Motor neuron (in vitro differentiated cells): ENCODE measurements at regions not wholly inside any gene's neighbourhood (a gene's known extent, or its start where the extent isn't known, plus 50 kb on each side); places are given as distances from the start of the nearest gene placed in this dataset.
"Not testable (repeated sequence)": the region's sequence is repeated elsewhere in the genome, so short reads cannot be mapped to it uniquely, and the experiment has no call there.

Experiments used
- ATAC-seq, 8 experiments: fragments of 200-7000 bp; cut with Tn5 transposase; replicated peaks in 6 of 8; 2 replicates each; pipeline ENCODE4 v1.8.0; 2021; ENCODE audit warnings: mild to moderate bottlenecking in 8 of 8, moderate library complexity in 8 of 8
- H3K27ac ChIP-seq, 2 donors: fragments of 250-450 bp; sonication (Bioruptor Pico); 2 replicates each; pipeline ENCODE4 v1.9.0; 2021; ENCODE audit warnings: antibody characterized with exemption in 2 of 2, mild to moderate bottlenecking in 2 of 2, moderate library complexity in 1 of 2
- H3K4me1 ChIP-seq, 2 donors: fragments of 250-450 bp; sonication (Bioruptor Pico); replicated peaks in 1 of 2; 2 replicates each; pipeline ENCODE4 v1.6.1; 2021; ENCODE audit warnings: antibody characterized with exemption in 2 of 2, mild to moderate bottlenecking in 2 of 2, moderate library complexity in 1 of 2
- H3K4me3 ChIP-seq, 5 donors: fragments of 250-450 bp; sonication (Bioruptor Pico); 2 replicates each; pipeline ENCODE4 v1.9.0; 2021; ENCODE audit warnings: antibody characterized with exemption in 5 of 5, mild to moderate bottlenecking in 5 of 5, moderate library complexity in 4 of 5
- WGBS, 10 experiments: fragments of 450-650 bp; shearing (Covaris generic); methylation state at CpG; one replicate each; pipeline ENCODE4 v1.0.0; 2022; 5-methylcytosine and 5-hydroxymethylcytosine counted together
- in situ Hi-C, 9 experiments: fragments of 400-800 bp; cut with MboI; loops; one replicate each; pipeline ENCODE4 v1.15.0; 2021; ENCODE audit warnings: low sequenced_read_pairs in 9 of 9, low pct_unique_long_range_greater_than_20kb in 2 of 9; ENCODE audit not compliant: unreplicated experiment in 9 of 9

DNA sequence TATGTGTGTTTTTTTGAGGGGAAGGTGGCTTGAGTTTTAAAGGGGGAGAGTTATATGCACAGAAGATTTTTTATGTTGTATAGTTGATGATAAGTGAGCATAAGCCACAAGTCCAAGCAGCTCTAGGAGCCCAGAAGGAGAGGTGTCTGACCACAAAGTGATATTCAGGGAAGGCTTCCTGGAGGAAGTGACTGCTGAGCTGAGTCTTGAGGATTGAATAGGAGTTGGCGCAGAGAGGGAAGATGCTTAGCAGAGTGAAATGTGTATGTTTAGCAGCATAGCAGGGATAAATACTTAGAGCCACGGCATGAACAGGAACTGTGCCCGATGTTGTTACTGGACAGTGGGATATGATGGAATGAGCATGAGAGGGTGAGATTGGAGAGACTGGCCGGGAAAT lies 255.1 kb upstream of the KCNG1 start:
- 48 to 100% (median 90%) methylated on average over 1 to 4 of the region's 4 CpGs; no CpG with 5 or more reads in 1 of the 10 experiments for WGBS, 10 experiments
- H3K4me1 ChIP-seq: no peaks in the 10 kb centered on the region
- no peak overlapping the region for H3K4me3 ChIP-seq
- no peak overlapping the region for H3K27ac ChIP-seq
- ATAC-seq: no peak
- in situ Hi-C loops: no loop called here

DNA sequence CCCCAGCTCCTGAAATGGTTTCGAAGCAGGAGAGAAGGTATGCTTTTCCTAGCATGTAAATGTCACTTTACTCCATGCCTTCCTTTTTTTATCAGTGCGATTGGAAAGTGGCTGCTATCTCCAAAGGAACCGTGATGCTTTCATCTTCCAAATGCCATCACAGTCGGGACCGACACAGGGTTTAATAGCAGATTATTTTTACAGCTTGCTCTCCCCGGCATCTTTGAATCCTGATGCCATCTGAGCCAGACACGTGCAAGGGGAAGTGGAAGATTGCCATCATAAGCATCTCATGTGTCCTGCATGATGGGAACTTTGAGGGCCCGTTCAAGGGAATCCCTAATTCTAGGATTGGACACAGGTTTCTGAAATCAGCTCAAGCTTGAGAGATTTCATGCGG lies 253.4 kb upstream of the KCNG1 start:
- WGBS, 10 experiments: 0 to 90% (median 67%) methylated on average over 1 to 7 of the region's 9 CpGs; no CpG with 5 or more reads in 1 of the 10 experiments
- no peaks in the 10 kb centered on the region for H3K4me1 ChIP-seq
- ATAC-seq: no peak
- no peak overlapping the region for H3K4me3 ChIP-seq
- H3K27ac ChIP-seq: no peak overlapping the region
- in situ Hi-C loops: no loop called here

DNA sequence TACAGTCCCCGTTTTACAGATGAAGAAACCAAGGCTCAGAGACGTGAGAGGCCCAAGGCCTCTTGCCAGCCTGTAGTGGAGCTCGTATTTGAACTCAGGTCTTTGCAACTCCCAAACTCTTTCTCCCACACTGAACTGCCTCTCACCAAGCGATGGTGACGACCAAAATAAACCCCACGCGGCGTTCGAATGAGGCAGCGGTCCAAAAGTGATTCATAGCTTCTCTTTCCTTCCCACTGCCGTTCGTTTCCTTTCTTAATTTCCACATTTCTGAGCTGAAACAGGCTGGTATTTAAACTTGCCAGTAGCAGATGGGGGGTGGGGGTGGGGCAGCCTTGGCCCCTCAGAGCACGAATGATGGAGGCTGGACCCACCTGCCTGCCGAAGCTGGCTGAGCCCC lies 252.9 kb upstream of the KCNG1 start:
- no peak overlapping the region for H3K4me3 ChIP-seq
- ATAC-seq: no peak
- no peaks in the 10 kb centered on the region for H3K4me1 ChIP-seq
- 0 to 80% (median 42%) methylated on average over 1 to 14 of the region's 14 CpGs; no CpG with 5 or more reads in 4 of the 10 experiments for WGBS, 10 experiments
- in situ Hi-C loops: no loop called here
- no peak overlapping the region for H3K27ac ChIP-seq

DNA sequence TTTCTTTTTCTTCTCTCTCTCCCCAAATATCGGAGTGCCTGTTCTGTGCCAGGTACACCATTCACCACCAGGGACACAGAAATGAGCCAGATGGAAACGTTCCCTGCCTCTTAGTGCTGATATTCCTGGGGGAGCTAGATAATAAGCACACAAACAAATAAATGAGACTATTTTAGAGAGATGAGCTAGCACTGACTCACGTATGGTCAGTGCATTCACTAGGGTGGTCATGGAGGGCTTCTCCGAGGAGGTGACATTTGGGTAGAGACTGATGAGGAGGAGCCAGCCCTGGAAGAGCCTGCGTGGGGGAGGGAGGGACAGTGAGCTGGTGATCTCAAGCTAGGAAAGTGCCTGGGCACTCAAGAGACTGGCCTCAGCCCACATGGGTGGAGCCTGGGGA lies 252.3 kb upstream of the KCNG1 start:
- no peak overlapping the region for H3K4me3 ChIP-seq
- no peak for ATAC-seq
- in situ Hi-C loops: no loop called here
- H3K27ac ChIP-seq: no peak overlapping the region
- 0 to 100% (median 72%) methylated on average over 1 to 3 of the region's 5 CpGs; no CpG with 5 or more reads in 5 of the 10 experiments for WGBS, 10 experiments
- H3K4me1 ChIP-seq: no peaks in the 10 kb centered on the region

DNA sequence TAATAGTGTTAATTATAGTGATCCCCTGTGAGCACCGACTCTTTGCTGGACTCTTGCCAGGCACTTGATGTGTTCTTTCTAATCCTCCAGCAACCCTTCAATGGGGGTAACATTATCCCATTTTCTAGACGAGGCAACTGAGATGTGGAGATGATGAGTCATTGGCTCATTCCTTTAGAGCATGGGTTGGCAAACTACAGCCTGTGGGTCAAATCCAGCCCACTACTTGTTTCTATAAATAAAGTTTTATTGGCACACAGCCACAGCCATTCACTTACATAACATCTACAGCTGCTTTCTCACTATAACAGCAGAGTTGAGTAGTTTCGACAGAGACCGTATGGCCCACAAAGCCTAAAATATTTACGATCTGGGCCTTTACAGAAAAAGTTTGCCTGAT lies 249.5 kb upstream of the KCNG1 start:
- no peak for ATAC-seq
- 16 to 95% (median 70%) methylated on average over 1 to 4 of the region's 5 CpGs; no CpG with 5 or more reads in 3 of the 10 experiments for WGBS, 10 experiments
- Histone ChIP-seq H3K4me3 (no peak overlapping the region), H3K4me1 (no peaks in the 10 kb centered on the region), H3K27ac (no peak overlapping the region)
- in situ Hi-C loops: no loop called here

DNA sequence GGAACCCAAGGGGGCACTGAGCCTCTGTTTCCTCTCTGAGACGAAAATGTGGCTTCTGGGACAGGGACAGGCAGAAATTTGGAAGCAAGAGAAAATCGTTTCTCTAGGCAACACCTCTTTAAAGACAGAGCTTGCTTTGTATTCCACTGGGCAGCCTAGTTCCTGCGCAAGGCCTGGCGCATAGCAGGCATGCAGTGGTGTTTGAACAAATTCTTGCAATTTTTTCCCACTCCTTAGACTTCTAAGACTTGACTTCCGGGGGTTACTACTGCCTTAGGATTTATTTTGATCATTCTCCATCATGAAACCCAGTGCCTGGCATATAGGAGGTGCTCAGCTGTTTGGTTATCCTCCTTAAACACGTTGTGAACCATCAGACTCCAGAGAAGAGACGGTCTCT lies 249.0 kb upstream of the KCNG1 start:
- Histone ChIP-seq H3K4me3 (no peak overlapping the region), H3K27ac (no peak overlapping the region), H3K4me1 (no peaks in the 10 kb centered on the region)
- ATAC-seq: no peak
- in situ Hi-C loops: no loop called here
- 34 to 100% (median 86%) methylated on average over 1 to 7 of the region's 7 CpGs; no CpG with 5 or more reads in 1 of the 10 experiments for WGBS, 10 experiments

DNA sequence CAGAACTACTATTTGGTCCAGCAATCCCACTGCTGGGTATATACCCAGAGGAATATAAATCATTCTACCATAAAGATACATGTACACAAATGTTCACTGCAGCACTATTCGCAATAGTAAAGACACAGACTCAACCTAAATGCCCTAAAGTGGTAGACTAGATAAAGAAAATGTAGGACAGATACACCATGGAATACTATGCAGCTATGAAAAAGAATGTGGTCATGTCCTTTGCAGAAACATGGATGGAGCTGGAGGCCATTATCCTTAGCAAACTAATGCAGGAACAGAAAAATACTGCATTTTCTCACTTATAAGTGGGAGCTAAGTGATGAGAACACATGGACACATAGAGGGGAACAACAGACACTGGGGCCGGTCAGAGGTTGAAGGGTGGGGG lies 248.4 kb upstream of the KCNG1 start:
- 14 to 100% (median 75%) methylated on average over 1 to 2 of the region's 2 CpGs; no CpG with 5 or more reads in 1 of the 10 experiments for WGBS, 10 experiments
- in situ Hi-C loops, H3K4me1 ChIP-seq, ATAC-seq, H3K4me3 ChIP-seq, H3K27ac ChIP-seq: not testable (repeated sequence)

DNA sequence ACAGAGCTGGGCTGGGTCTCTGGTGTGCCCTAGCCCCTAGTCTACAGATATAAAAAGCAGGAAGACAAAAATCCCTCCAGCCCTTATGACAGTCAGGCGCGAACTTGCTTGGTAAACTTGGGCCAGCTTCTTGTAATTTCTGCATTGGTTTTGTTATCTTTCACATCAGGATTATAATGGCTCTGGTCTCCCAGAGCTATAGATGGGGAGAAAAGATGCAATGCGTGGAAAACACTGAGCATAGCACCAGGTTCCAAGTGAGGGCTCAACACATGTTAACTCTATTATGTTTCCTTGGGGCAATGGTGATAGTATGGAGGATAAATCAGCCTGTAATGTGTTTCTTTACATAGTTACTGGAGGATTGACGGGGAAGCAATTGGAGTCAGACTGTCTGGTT lies 246.8 kb upstream of the KCNG1 start:
- ATAC-seq: no peak
- Histone ChIP-seq H3K27ac (no peak overlapping the region), H3K4me3 (no peak overlapping the region), H3K4me1 (no peaks in the 10 kb centered on the region)
- in situ Hi-C loops: no loop called here
- 17 to 100% (median 86%) methylated on average over 1 to 4 of the region's 4 CpGs; no CpG with 5 or more reads in 1 of the 10 experiments for WGBS, 10 experiments

DNA sequence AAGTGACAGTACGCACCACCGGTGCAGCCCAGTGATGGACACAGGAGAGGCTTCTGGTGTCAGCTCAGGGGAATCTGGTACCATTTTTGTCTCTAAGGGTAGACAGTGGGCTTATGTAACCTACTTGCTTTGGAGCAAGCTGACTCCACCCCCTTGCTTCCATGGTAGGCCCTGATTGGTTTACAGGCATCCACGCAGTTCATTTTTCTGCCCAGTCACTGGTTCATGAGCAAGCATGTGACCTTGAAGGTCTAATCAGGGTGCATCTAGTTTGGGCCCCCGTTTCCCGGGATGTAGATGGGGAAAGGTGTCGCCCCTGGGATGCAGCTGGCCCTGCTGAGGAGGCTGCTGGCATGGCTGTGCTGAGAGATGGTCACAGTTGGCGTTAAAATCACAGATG lies 244.8 kb upstream of the KCNG1 start:
- ATAC-seq: no peak
- in situ Hi-C loops: no loop called here
- 52 to 100% (median 95%) methylated on average over 1 to 5 of the region's 7 CpGs; no CpG with 5 or more reads in 3 of the 10 experiments for WGBS, 10 experiments
- no peak overlapping the region for H3K27ac ChIP-seq
- no peaks in the 10 kb centered on the region for H3K4me1 ChIP-seq
- no peak overlapping the region for H3K4me3 ChIP-seq

DNA sequence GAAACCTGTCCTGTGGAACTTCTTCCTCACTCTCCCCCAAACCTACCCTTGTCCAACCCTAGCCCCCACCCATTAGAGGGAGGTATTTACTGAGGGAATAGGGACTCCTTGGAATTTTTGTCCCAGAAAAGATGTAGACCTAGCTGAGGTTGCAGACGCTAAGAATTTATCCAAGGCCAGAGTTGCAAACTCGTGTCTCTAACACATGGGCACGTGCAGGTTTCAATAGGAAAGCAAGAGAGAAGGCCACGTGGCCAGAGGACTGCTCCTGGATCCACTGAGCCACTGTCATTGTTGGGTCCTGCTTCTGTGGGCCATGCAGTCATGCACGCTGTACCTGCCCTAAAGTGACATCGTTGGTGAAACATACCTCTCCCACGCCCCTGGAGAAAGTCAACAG lies 243.4 kb upstream of the KCNG1 start:
- Histone ChIP-seq H3K27ac (no peak overlapping the region), H3K4me3 (no peak overlapping the region), H3K4me1 (no peaks in the 10 kb centered on the region)
- in situ Hi-C loops: no loop called here
- ATAC-seq: no peak
- 60 to 100% (median 83%) methylated on average over 1 to 7 of the region's 7 CpGs; no CpG with 5 or more reads in 6 of the 10 experiments for WGBS, 10 experiments

DNA sequence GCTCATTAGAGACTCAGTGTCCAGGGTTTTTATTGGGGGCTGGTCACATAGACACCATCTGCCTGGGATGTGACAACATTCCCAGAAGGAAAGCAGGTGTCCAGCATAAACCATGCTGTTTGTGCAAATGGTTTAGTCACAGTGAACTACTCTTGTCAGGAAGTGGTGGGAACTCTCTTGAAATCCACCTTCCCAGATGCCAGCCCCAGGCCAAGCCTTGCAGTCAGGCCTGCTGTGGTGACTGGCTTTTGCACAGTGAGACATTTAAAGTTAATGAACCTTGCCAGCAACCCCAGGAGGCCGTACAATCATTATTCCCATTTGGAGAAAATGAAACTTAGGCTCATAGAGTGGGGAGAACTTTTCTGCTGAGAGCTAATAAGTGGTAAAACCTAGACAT lies 242.5 kb upstream of the KCNG1 start:
- H3K4me3 ChIP-seq: no peak overlapping the region
- 0 to 100% (median 80%) methylated on average over 1 of the region's 1 CpG; no CpG with 5 or more reads in 4 of the 10 experiments for WGBS, 10 experiments
- no peak overlapping the region for H3K27ac ChIP-seq
- H3K4me1 ChIP-seq: no peaks in the 10 kb centered on the region
- ATAC-seq: no peak
- in situ Hi-C loops: no loop called here

DNA sequence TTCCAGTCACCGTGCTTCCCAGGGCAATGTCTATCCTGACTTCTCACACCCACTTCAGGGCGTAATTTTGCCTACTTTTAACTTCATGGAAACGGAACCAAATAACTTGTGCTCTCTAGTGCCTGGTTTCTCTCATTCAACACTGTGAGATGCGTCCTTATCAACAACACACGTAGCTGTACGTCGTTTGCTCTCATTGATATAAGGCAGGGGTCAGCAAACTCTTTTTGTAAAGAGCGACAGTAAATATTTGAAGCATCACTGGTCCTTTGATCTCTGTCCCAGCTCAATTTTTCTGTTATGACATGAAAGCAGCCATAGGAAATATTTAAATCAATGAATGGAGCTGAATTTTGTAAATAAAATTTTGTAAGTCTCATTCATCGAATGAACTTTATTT lies 239.3 kb upstream of the KCNG1 start:
- H3K4me1 ChIP-seq: peaks cover 0 to 7% of the 10 kb centered on the region in 2 donors
- no peak overlapping the region for H3K27ac ChIP-seq
- in situ Hi-C loops: no loop called here
- WGBS, 10 experiments: 0 to 100% (median 85%) methylated on average over 1 to 8 of the region's 9 CpGs; no CpG with 5 or more reads in 1 of the 10 experiments
- ATAC-seq: no peak
- no peak overlapping the region for H3K4me3 ChIP-seq

DNA sequence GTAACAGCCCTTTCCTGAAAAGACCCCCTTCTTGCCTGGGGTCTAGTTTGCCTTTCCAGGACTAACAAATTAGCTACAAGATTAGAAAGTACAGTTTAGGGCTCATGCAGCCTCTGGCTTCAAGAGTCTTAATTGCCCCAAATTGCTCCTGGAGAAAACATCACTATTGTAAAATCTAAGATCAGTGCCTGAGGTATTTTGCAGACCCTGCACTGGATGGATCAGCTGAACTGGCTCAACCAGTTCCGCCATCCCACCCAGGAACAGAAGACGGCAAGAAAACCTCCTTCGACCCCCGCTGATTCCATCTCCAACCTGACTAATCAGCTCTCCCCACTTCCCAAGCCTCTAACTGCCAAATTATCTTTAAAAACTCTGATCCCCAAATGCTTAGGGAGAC lies 236.5 kb upstream of the KCNG1 start:
- in situ Hi-C loops: no loop called here
- Histone ChIP-seq H3K4me3 (no peak overlapping the region), H3K27ac (no peak overlapping the region), H3K4me1 (peaks cover 0 to 7% of the 10 kb centered on the region in 2 donors)
- 38 to 100% (median 95%) methylated on average over 1 to 4 of the region's 4 CpGs; no CpG with 5 or more reads in 6 of the 10 experiments for WGBS, 10 experiments
- ATAC-seq: no peak

DNA sequence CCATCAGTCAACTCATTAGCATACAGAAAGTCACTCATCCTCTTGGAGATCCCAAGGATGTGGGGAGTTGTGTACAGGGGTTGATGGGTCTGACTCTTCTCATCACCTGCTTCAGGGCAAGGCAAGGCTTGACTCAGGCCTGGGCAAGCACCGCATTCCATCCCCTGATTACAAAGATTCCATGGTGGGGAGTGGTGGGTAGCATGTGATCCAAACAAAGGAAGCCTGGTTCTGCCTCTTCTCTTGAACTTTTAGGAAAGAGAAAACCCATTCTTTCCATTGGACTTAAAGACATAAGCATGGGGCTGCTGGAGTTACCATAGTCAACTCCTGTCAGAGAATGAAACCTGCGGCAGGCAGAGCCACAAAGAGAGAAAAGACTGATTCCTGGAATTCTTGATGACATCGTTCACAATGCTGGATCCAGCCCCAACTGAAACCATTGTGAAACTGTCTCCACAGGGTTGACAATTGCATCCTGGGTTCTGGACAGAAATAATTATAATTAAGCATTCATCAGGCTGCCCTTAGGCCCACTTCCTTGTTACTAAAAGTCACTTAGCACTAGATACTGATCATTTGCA lies 235.8 kb upstream of the KCNG1 start:
- in situ Hi-C loops: no loop called here
- ATAC-seq: peak in 5 of 8 experiments; percentile 17 to 88 (median 37)
- WGBS, 10 experiments: 0 to 92% (median 67%) methylated on average over 1 to 3 of the region's 3 CpGs; no CpG with 5 or more reads in 3 of the 10 experiments
- Histone ChIP-seq H3K4me3 (no peak overlapping the region), H3K4me1 (peaks cover 0 to 7% of the 10 kb centered on the region in 2 donors), H3K27ac (no peak overlapping the region)
